HCT116 (cell line): ENCODE measurements at regions not wholly inside any gene's neighbourhood (a gene's known extent, or its start where the extent isn't known, plus 50 kb on each side); places are given as distances from the start of the nearest gene placed in this dataset.

ENCODE experiments used
- ATAC-seq: fragments of 200-7000 bp; cut with Tn5 transposase; 2 replicates; pipeline ENCODE4 v1.9.1; 2020; ENCODE audit warnings: mild to moderate bottlenecking, moderate library complexity
- BruUV-seq: library from RNA; stranded (reverse); fragments of 400-500 nt; replicated peaks from 2 replicates; lab custom pipeline; 2021; lab: Mats Ljungman, UMichigan
- CTCF ChIA-PET: fragments of 300-600 bp; sonication (Branson Sonifier 250); formaldehyde crosslinking; loops from one replicate; lab custom pipeline; 2021; ENCODE audit warnings: antibody characterized with exemption; lab: Charles Lee
- POLR2A ChIA-PET: fragments of 300-600, 350-600 bp; sonication (Branson Sonifier 250); formaldehyde crosslinking; loops from one replicate; lab custom pipeline; 2021; ENCODE audit warnings: antibody characterized with exemption; lab: Charles Lee
- RAD21 ChIA-PET, 2 experiments: fragments of 300-600 bp; sonication (Branson Sonifier 250); formaldehyde crosslinking; loops; one replicate each; lab custom pipeline; 2023; ENCODE audit warnings: low total read pairs in 2 of 2; ENCODE audit not compliant: uncharacterized antibody in 2 of 2, unreplicated experiment in 2 of 2, low non-redundant PET in 1 of 2; lab: Charles Lee
- DNase-seq: peaks from one replicate; pipeline ENCODE4 v3.0.0-alpha.2; 2010; ENCODE audit warnings: low read depth, low spot score
- H2AFZ ChIP-seq: fragments of 200-600 bp; shearing (Covaris generic), sonication (generic); 2 replicates; pipeline ENCODE4 v1.6.1; 2017; ENCODE audit warnings: low read depth, mixed run types, mixed read lengths, antibody characterized with exemption, low read length; ENCODE audit not compliant: poor library complexity, severe bottlenecking
- H3K27ac ChIP-seq: 2 replicates; pipeline ENCODE4 v1.5.1; 2012; ENCODE audit warnings: low read depth, low read length
- H3K27me3 ChIP-seq: fragments of 200-600 bp; sonication (generic); 2 replicates; pipeline ENCODE4 v1.6.1; 2016; ENCODE audit warnings: mixed run types, low read length, mixed read lengths; ENCODE audit not compliant: insufficient read depth
- H3K36me3 ChIP-seq, 2 experiments: fragments of 200-500 bp in 1 of 2; fragments of 200-600 bp in 1 of 2; sonication (Bioruptor generic) in 1 of 2; sonication (generic) in 1 of 2; 2 replicates each; pipeline versions ENCODE4 v1.5.1 to v1.6.1; 2014 to 2016; ENCODE audit warnings: low read length in 2 of 2, inconsistent platforms in 1 of 2, mixed read lengths in 1 of 2, mixed run types in 1 of 2; ENCODE audit not compliant: insufficient read depth in 2 of 2, control insufficient read depth in 1 of 2
- H3K4me1 ChIP-seq, 2 experiments: fragments of 200-600 bp in 1 of 2; sonication (generic) in 1 of 2; 2 replicates each; pipeline versions ENCODE4 v1.5.1 to v1.6.1; 2012 to 2017; ENCODE audit warnings: low read length in 2 of 2, inconsistent platforms in 1 of 2, mild to moderate bottlenecking in 1 of 2, mixed read lengths in 1 of 2, mixed run types in 1 of 2, moderate library complexity in 1 of 2; ENCODE audit not compliant: insufficient read depth in 2 of 2, control insufficient read depth in 1 of 2
- H3K4me2 ChIP-seq: fragments of 200-600 bp; sonication (generic); 2 replicates; pipeline ENCODE4 v1.6.1; 2017; ENCODE audit warnings: mixed run types, low read length, mixed read lengths
- H3K4me3 ChIP-seq, 2 experiments: fragments of 200-600 bp in 1 of 2; sonication (generic) in 1 of 2; replicated peaks in 1 of 2; 2 replicates each; pipeline ENCODE4 v1.5.1; 2011 to 2016; ENCODE audit warnings: low read length in 2 of 2, control low read depth in 1 of 2, low read depth in 1 of 2, mild to moderate bottlenecking in 1 of 2, mixed read lengths in 1 of 2, mixed run types in 1 of 2
- H3K79me2 ChIP-seq: fragments of 200-600 bp; sonication (generic); 2 replicates; pipeline ENCODE4 v1.6.1; 2017; ENCODE audit warnings: mild to moderate bottlenecking, mixed run types, low read length, moderate library complexity, mixed read lengths; ENCODE audit not compliant: insufficient read depth
- H3K9ac ChIP-seq: fragments of 200-600 bp; sonication (generic); 2 replicates; pipeline ENCODE4 v1.6.1; 2016; ENCODE audit warnings: low read length, mixed read lengths
- H3K9me2 ChIP-seq: fragments of 200-600 bp; sonication (generic), shearing (Covaris generic); 2 replicates; pipeline ENCODE4 v1.6.1; 2017; ENCODE audit warnings: mixed run types, mild to moderate bottlenecking, moderate library complexity; ENCODE audit not compliant: insufficient read depth
- H3K9me3 ChIP-seq, 2 experiments: fragments of 200-500 bp in 1 of 2; fragments of 200-600 bp in 1 of 2; sonication (Bioruptor generic) in 1 of 2; sonication (generic) in 1 of 2; 2 replicates each; pipeline ENCODE4 v1.6.1; 2014 to 2017; ENCODE audit warnings: low read length in 2 of 2, mixed read lengths in 2 of 2, inconsistent platforms in 1 of 2, low read depth in 1 of 2, mild to moderate bottlenecking in 1 of 2, mixed run types in 1 of 2, moderate library complexity in 1 of 2; ENCODE audit not compliant: control insufficient read depth in 1 of 2, insufficient read depth in 1 of 2
- H4K20me1 ChIP-seq: fragments of 200-600 bp; sonication (generic), shearing (Covaris generic); 2 replicates; pipeline ENCODE4 v1.6.1; 2017; ENCODE audit warnings: mixed run types, mild to moderate bottlenecking, moderate library complexity; ENCODE audit not compliant: insufficient read depth
- CBX3 ChIP-seq: IDR thresholded peaks from 2 replicates; pipeline ENCODE4 v1.6.1; 2012; ENCODE audit warnings: low read depth
- CEBPB ChIP-seq: IDR thresholded peaks from 2 replicates; pipeline ENCODE4 v1.6.1; 2012; ENCODE audit warnings: low read depth
- EGR1 ChIP-seq: IDR thresholded peaks from 2 replicates; pipeline ENCODE4 v1.6.1; 2012; ENCODE audit warnings: low read depth
- ELF1 ChIP-seq: IDR thresholded peaks from 2 replicates; pipeline ENCODE4 v1.6.1; 2012; ENCODE audit warnings: low read depth, borderline replicate concordance
- FOSL1 ChIP-seq: IDR thresholded peaks from 2 replicates; pipeline ENCODE4 v1.6.1; 2012; ENCODE audit warnings: low read depth
- POLR2A ChIP-seq: IDR thresholded peaks from 2 replicates; pipeline ENCODE4 v1.7.0; 2011; ENCODE audit warnings: borderline replicate concordance; ENCODE audit not compliant: insufficient read depth, insufficient read length; ENCODE audit errors: extremely low read depth
- RAD21 ChIP-seq: IDR thresholded peaks from 2 replicates; pipeline ENCODE4 v1.6.1; 2012; ENCODE audit warnings: low read depth, mild to moderate bottlenecking
- SP1 ChIP-seq: IDR thresholded peaks from 2 replicates; pipeline ENCODE4 v1.6.1; 2012; ENCODE audit warnings: low read depth
- SRF ChIP-seq: IDR thresholded peaks from 2 replicates; pipeline ENCODE4 v1.6.1; 2012; ENCODE audit warnings: low read depth
- TCF7L2 ChIP-seq: IDR thresholded peaks from 2 replicates; pipeline ENCODE4 v1.7.0; 2011; ENCODE audit warnings: borderline replicate concordance, inconsistent platforms; ENCODE audit not compliant: insufficient read depth, insufficient read length; ENCODE audit errors: extremely low read depth
- YY1 ChIP-seq: IDR thresholded peaks from 2 replicates; pipeline ENCODE4 v1.6.1; 2011; ENCODE audit warnings: low read length, low read depth, moderate library complexity, mild to moderate bottlenecking; ENCODE audit not compliant: insufficient replicate concordance; ENCODE audit errors: extremely low read depth
- ZFX ChIP-seq: fragments of 450-650 bp; IDR thresholded peaks from 2 replicates; pipeline ENCODE4 v1.6.1; 2017
- intact Hi-C: fragments of 100-400 bp; cut with micrococcal nuclease; formaldehyde crosslinking; loops from 2 replicates; pipeline ENCODE4 v1.10.0; 2022
- TF ChIP-seq, protein P1 (sequence below): IDR thresholded peaks from 2 replicates; pipeline ENCODE4 v1.6.1; 2011; ENCODE audit warnings: mild to moderate bottlenecking, low read length, moderate library complexity; ENCODE audit not compliant: insufficient replicate concordance; ENCODE audit errors: extremely low read depth
- TF ChIP-seq, protein P2 (sequence below): IDR thresholded peaks from 2 replicates; pipeline ENCODE4 v1.6.1; 2012; ENCODE audit warnings: low read depth
- TF ChIP-seq, protein P3 (sequence below), 3 experiments: fragments of 200-600 bp in 1 of 3; sonication (generic) in 1 of 3; IDR thresholded peaks in 2 of 3; conservative IDR thresholded peaks in 1 of 3; 2 replicates each; pipeline ENCODE4 v1.5.1; 2012 to 2017; ENCODE audit warnings: low read depth in 2 of 3, low read length in 2 of 3, antibody characterized with exemption in 1 of 3, borderline replicate concordance in 1 of 3, control low read depth in 1 of 3, mild to moderate bottlenecking in 1 of 3, mixed read lengths in 1 of 3, mixed run types in 1 of 3, moderate library complexity in 1 of 3; ENCODE audit not compliant: insufficient read depth in 1 of 3
- TF ChIP-seq, protein P4 (sequence below): IDR thresholded peaks from 2 replicates; pipeline ENCODE4 v1.6.1; 2012

DNA sequence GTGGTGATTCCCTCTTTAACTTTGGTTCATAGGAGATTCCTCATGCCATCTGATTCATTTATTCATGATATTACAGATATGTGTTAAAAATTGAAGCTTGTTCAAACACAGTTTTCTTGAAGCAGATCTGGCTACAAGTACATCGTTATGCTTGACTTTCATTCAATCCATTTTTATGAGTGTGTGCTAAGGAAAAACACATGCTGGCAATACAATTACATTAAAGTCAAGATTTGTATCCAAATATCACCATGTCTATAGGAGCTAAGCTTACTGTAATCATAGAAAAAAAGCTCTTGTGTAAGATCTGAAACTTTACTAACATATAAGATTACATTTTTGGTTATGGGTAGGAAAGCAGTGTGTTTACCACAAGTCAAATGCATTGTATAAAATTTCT is 151.8 kb upstream of the FAT1 start:
- intact Hi-C loops = no loop called here
- POLR2A ChIA-PET = no interaction called here
- ATAC-seq = no peak
- no peak for DNase-seq
- Histone ChIP-seq H3K4me1 (peaks cover 22 to 23% of the 10 kb centered on the region in 2 experiments), H3K36me3 (no peaks in the 10 kb centered on the region), H3K4me3 (no peak overlapping the region), H3K27me3 (no peaks in the 10 kb centered on the region), H4K20me1 (no peaks in the 10 kb centered on the region), H2AFZ (no peak overlapping the region), H3K4me2 (no peak overlapping the region), H3K27ac (no peak overlapping the region), H3K79me2 (no peaks in the 10 kb centered on the region), H3K9ac (no peak overlapping the region), H3K9me3 (peaks cover 0 to 5% of the 10 kb centered on the region in 2 experiments; a peak in 1 of 4 replicates), H3K9me2 (no peaks in the 10 kb centered on the region)
- TF ChIP-seq, protein P1, sequence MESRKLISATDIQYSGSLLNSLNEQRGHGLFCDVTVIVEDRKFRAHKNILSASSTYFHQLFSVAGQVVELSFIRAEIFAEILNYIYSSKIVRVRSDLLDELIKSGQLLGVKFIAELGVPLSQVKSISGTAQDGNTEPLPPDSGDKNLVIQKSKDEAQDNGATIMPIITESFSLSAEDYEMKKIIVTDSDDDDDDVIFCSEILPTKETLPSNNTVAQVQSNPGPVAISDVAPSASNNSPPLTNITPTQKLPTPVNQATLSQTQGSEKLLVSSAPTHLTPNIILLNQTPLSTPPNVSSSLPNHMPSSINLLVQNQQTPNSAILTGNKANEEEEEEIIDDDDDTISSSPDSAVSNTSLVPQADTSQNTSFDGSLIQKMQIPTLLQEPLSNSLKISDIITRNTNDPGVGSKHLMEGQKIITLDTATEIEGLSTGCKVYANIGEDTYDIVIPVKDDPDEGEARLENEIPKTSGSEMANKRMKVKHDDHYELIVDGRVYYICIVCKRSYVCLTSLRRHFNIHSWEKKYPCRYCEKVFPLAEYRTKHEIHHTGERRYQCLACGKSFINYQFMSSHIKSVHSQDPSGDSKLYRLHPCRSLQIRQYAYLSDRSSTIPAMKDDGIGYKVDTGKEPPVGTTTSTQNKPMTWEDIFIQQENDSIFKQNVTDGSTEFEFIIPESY = no peak
- TF ChIP-seq YY1 (no peak), SRF (no peak), ELF1 (no peak), TCF7L2 (no peak), CEBPB (no peak), FOSL1 (no peak), ZFX (no peak), EGR1 (no peak), CBX3 (no peak), SP1 (no peak), POLR2A (no peak), RAD21 (no peak)
- TF ChIP-seq, protein P2, sequence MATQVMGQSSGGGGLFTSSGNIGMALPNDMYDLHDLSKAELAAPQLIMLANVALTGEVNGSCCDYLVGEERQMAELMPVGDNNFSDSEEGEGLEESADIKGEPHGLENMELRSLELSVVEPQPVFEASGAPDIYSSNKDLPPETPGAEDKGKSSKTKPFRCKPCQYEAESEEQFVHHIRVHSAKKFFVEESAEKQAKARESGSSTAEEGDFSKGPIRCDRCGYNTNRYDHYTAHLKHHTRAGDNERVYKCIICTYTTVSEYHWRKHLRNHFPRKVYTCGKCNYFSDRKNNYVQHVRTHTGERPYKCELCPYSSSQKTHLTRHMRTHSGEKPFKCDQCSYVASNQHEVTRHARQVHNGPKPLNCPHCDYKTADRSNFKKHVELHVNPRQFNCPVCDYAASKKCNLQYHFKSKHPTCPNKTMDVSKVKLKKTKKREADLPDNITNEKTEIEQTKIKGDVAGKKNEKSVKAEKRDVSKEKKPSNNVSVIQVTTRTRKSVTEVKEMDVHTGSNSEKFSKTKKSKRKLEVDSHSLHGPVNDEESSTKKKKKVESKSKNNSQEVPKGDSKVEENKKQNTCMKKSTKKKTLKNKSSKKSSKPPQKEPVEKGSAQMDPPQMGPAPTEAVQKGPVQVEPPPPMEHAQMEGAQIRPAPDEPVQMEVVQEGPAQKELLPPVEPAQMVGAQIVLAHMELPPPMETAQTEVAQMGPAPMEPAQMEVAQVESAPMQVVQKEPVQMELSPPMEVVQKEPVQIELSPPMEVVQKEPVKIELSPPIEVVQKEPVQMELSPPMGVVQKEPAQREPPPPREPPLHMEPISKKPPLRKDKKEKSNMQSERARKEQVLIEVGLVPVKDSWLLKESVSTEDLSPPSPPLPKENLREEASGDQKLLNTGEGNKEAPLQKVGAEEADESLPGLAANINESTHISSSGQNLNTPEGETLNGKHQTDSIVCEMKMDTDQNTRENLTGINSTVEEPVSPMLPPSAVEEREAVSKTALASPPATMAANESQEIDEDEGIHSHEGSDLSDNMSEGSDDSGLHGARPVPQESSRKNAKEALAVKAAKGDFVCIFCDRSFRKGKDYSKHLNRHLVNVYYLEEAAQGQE = no peak
- TF ChIP-seq, protein P3, sequence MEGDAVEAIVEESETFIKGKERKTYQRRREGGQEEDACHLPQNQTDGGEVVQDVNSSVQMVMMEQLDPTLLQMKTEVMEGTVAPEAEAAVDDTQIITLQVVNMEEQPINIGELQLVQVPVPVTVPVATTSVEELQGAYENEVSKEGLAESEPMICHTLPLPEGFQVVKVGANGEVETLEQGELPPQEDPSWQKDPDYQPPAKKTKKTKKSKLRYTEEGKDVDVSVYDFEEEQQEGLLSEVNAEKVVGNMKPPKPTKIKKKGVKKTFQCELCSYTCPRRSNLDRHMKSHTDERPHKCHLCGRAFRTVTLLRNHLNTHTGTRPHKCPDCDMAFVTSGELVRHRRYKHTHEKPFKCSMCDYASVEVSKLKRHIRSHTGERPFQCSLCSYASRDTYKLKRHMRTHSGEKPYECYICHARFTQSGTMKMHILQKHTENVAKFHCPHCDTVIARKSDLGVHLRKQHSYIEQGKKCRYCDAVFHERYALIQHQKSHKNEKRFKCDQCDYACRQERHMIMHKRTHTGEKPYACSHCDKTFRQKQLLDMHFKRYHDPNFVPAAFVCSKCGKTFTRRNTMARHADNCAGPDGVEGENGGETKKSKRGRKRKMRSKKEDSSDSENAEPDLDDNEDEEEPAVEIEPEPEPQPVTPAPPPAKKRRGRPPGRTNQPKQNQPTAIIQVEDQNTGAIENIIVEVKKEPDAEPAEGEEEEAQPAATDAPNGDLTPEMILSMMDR (IDR thresholded peaks at IDR 0.05 in 2 of 3, conservative IDR thresholded peaks at IDR 0.05 in 1 of 3; ENCODE audit: borderline replicate concordance in 1 of 3, insufficient read depth in 1 of 3, low read depth in 2 of 3, low read length in 2 of 3) = no peak
- TF ChIP-seq, protein P4, sequence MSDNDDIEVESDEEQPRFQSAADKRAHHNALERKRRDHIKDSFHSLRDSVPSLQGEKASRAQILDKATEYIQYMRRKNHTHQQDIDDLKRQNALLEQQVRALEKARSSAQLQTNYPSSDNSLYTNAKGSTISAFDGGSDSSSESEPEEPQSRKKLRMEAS = no peak
- BruUV-seq = no TSS peak
- CTCF ChIA-PET = no interaction called here
- RAD21 ChIA-PET = no interaction called here
